HG02588 (cell line): ENCODE measurements at regions not wholly inside any gene's neighbourhood (a gene's known extent, or its start where the extent isn't known, plus 50 kb on each side); places are given as distances from the start of the nearest gene placed in this dataset.
"Not testable (repeated sequence)": the region's sequence is repeated elsewhere in the genome, so short reads cannot be mapped to it uniquely, and the experiment has no call there.

Source experiments
- ATAC-seq: cut with Tn5 transposase; IDR thresholded peaks from one replicate; pipeline ENCODE4 v1.9.1; 2021; ENCODE audit warnings: mild to moderate bottlenecking, moderate library complexity; ENCODE audit not compliant: unreplicated experiment

DNA sequence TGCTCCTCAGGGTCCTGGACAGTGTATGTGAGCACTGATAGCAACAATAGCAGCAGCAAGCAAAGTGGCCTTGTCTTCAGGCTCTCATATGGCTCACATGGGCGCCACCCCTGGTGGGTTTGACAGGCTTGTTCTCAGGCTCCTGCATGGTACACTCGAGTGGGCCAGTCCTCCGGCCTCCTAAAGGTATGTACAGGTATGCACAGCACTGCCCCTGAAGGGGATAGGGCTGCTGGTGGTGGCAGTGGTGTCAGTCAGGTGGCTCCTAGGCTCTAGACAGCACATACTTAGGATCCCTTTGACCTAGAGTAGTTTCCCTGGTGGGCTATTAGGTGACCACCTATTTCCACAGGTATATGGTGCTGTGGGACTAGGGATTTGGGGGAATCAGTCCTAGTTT lies 79.8 kb downstream of the LGALS9B start:
- ATAC-seq, result not testable (repeated sequence)

DNA sequence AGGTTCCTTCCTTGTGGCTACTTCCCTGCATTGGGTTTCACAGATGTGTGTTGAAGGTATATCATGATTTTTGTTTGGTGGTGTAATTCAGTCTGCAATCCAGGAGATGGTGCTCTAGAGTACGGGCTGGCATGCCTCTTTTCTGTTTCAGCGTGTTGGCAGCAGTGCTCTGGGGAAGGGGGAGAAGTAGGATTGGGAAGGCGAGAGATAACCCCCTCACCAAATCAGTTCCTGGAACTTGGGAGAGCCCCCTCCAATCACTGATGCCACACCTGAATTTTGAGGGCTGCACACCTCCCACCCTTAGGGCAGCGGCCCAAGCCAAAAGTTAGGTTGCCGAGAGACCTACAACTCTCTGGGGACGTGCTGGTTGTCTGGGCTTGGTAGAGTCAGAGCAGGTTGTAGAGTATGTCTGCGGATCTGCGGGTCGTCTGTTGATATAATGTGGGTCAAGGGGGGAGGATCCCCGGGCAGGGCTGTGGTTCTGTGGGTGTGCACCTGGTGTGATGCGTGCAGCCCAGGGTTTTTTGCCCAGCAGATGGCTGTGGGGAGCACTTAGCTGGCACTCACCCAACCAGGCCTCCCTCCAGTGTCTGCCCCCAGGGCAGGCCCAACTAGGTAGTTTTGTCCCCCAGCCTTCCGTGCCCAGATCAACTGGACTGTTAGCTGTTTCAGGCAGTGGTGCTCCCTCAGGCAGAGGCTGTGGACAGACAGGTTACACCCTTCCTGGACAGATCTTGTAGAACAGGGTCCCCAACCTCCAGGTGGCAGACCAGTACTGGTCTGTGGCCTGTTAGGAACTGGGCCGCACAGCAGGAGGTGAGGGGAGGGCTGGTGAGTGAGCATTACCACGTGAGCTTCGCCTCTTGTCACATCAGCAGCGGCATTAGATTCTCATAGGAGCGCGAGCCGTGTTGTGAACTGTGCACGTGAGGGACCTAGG lies 85.7 kb downstream of the LGALS9B start:
- peak; percentile 46 for ATAC-seq

DNA sequence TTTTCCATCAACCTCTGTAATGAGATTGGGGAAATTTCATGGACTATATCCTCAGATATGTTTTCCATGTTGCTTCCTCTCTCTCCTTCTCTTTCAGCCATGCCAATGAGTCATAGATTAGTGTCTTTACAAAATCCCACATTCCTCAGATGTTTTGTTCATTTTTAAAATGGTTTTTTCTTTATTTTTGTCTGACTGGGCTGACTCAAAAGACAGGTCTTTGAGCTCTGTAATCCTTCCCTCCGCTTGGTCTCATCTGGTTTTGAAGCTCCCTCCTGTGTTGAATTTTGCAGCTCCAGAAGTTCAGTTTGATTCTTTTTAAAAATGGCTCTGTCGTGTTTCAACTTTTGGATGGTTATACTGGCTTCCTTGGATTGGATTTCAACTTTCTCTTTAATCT lies 86.7 kb downstream of the LGALS9B start:
- ATAC-seq, result not testable (repeated sequence)

DNA sequence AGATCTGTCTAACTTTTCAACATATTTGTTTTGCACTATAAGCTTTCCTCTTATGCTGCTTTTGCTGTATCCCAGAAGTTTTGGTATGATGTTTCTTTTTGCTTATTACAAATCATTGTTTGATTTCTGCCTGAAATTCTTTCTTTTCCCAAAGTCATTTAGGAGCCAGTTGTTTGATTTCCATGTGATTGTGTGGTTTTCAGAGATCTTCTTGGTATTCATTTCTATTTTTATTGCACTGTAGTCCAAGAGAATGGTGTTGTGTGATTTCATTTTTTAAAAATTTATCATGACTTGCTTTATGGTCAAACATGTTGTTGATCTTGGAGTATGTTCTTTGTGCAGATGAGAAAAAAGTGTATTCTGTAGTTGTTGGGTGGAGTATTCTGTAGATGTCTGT lies 88.1 kb downstream of the LGALS9B start:
- ATAC-seq, result not testable (repeated sequence)

GRCh38 chr17:20376642-20377041 lies 90.7 kb downstream of the LGALS9B start:
- not testable (repeated sequence) for ATAC-seq

- not testable (repeated sequence) for ATAC-seq
Measured at GRCh38 chr17:20375745-20376144, 91.6 kb downstream of the LGALS9B start.
